DOHH2 (cell line): ENCODE measurements at regions not wholly inside any gene's neighbourhood (a gene's known extent, or its start where the extent isn't known, plus 50 kb on each side); places are given as distances from the start of the nearest gene placed in this dataset.

ENCODE experiments used
- H3F3A ChIP-seq: fragments of 200-600 bp; sonication (generic), shearing (Covaris generic); 2 replicates; pipeline ENCODE4 v1.6.0; 2016; ENCODE audit warnings: antibody characterized with exemption, mild to moderate bottlenecking; ENCODE audit not compliant: control insufficient read depth, insufficient read depth
- H3K27ac ChIP-seq: fragments of 200-600 bp; sonication (generic); 2 replicates; pipeline ENCODE4 v1.5.1; 2014; ENCODE audit warnings: low read depth, mild to moderate bottlenecking, low read length, moderate library complexity
- H3K27me3 ChIP-seq: fragments of 200-600 bp; sonication (generic); 2 replicates; pipeline ENCODE4 v1.6.1; 2014; ENCODE audit warnings: mild to moderate bottlenecking, low read length, mixed read lengths; ENCODE audit not compliant: control insufficient read depth
- H3K36me3 ChIP-seq: fragments of 200-600 bp; sonication (generic); 2 replicates; pipeline ENCODE4 v1.6.1; 2014; ENCODE audit warnings: mild to moderate bottlenecking, low read length, moderate library complexity, mixed read lengths; ENCODE audit not compliant: control insufficient read depth
- H3K4me1 ChIP-seq: fragments of 200-600 bp; sonication (generic); 2 replicates; pipeline ENCODE4 v1.6.1; 2014; ENCODE audit warnings: mild to moderate bottlenecking, low read length, mixed read lengths; ENCODE audit not compliant: control insufficient read depth
- H3K4me2 ChIP-seq: fragments of 200-600 bp; sonication (generic); 2 replicates; pipeline ENCODE4 v1.6.0; 2014; ENCODE audit warnings: mild to moderate bottlenecking, low read length, moderate library complexity
- H3K4me3 ChIP-seq: fragments of 200-600 bp; sonication (generic); 2 replicates; pipeline ENCODE4 v1.5.1; 2014; ENCODE audit warnings: mild to moderate bottlenecking, low read length, mixed read lengths
- H3K79me2 ChIP-seq: fragments of 200-600 bp; sonication (generic); 2 replicates; pipeline ENCODE4 v1.6.1; 2014; ENCODE audit warnings: mild to moderate bottlenecking, low read length, mixed read lengths; ENCODE audit not compliant: control insufficient read depth
- H3K9me2 ChIP-seq: fragments of 200-600 bp; sonication (generic); replicated peaks from 2 replicates; pipeline ENCODE4 v1.6.1; 2014; ENCODE audit warnings: mild to moderate bottlenecking, low read length, mixed read lengths; ENCODE audit not compliant: control insufficient read depth
- H3K9me3 ChIP-seq: fragments of 200-600 bp; sonication (generic); 2 replicates; pipeline ENCODE4 v1.6.1; 2014; ENCODE audit warnings: antibody characterized with exemption, low read length, mixed read lengths; ENCODE audit not compliant: control insufficient read depth, insufficient read depth
- H4K20me1 ChIP-seq: fragments of 200-600 bp; sonication (generic); 2 replicates; pipeline ENCODE4 v1.6.0; 2014; ENCODE audit warnings: low read depth, mild to moderate bottlenecking, antibody characterized with exemption, low read length, moderate library complexity; ENCODE audit not compliant: control insufficient read depth, insufficient read depth
- CTCF ChIP-seq: fragments of 200-600 bp; sonication (generic); IDR thresholded peaks from one replicate; pipeline ENCODE4 v1.5.1; 2014; ENCODE audit warnings: antibody characterized with exemption, mild to moderate bottlenecking, low read depth, low read length; ENCODE audit not compliant: poor library complexity, severe bottlenecking
- EZH2phosphoT487 ChIP-seq: fragments of 200-600 bp; sonication (generic); IDR thresholded peaks from 2 replicates; pipeline ENCODE4 v1.6.1; 2017; ENCODE audit warnings: borderline replicate concordance, mild to moderate bottlenecking, antibody characterized with exemption, low read length, moderate library complexity, mixed read lengths

- Histone ChIP-seq H3F3A (peaks cover 4% of the 10 kb centered on the region; the same call in 1 of the 2 replicates), H3K79me2 (no peaks in the 10 kb centered on the region)
These were observed 344.3 kb upstream of the CLINT1 start for GRCh38 chr5:158203261-158203660.

DNA sequence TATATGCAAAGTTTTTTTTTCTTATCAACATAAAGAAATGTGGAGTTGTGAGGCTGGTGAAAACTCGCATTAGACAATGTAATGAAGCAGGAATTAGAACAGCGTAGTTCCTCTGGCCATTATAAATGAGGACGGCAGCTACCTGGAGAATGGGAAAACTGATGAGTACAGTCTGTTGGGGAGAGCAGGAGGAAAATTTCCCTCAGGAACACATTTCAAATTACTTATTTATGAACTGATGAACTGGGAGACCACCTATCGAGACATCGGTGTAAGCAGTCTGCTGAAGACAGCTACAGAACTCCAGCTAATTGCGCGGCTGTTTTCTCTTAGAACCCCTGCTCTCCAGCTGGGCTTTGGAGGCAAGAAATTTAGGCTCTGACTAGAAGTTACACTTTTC, 343.9 kb upstream of the CLINT1 start:
- TF ChIP-seq CTCF (no peak), EZH2phosphoT487 (no peak)
- H3K79me2 ChIP-seq, result no peaks in the 10 kb centered on the region
- no peak overlapping the region for H3K4me2 ChIP-seq
- H3K36me3 ChIP-seq, result no peaks in the 10 kb centered on the region
- no peaks in the 10 kb centered on the region for H3K9me2 ChIP-seq
- peaks cover 13% of the 10 kb centered on the region for H3K27me3 ChIP-seq
- peaks cover 20% of the 10 kb centered on the region for H3K4me1 ChIP-seq
- H3K4me3 ChIP-seq, result no peak overlapping the region
- H3K27ac ChIP-seq, result no peak overlapping the region
- H3K9me3 ChIP-seq, result no peaks in the 10 kb centered on the region
- H3F3A ChIP-seq, result peaks cover 6% of the 10 kb centered on the region; the same call in 1 of the 2 replicates
- no peaks in the 10 kb centered on the region for H4K20me1 ChIP-seq

More at GRCh38 chr5:158203261-158203660, 344.3 kb upstream of the CLINT1 start:
- Histone ChIP-seq H3K4me3 (no peak overlapping the region), H4K20me1 (no peaks in the 10 kb centered on the region), H3K9me2 (no peaks in the 10 kb centered on the region), H3K27me3 (peaks cover 13% of the 10 kb centered on the region), H3K4me2 (no peak overlapping the region), H3K27ac (no peak overlapping the region), H3K4me1 (peaks cover 16% of the 10 kb centered on the region), H3K9me3 (no peaks in the 10 kb centered on the region), H3K36me3 (no peaks in the 10 kb centered on the region)
- no peak for TF ChIP-seq CTCF

DNA sequence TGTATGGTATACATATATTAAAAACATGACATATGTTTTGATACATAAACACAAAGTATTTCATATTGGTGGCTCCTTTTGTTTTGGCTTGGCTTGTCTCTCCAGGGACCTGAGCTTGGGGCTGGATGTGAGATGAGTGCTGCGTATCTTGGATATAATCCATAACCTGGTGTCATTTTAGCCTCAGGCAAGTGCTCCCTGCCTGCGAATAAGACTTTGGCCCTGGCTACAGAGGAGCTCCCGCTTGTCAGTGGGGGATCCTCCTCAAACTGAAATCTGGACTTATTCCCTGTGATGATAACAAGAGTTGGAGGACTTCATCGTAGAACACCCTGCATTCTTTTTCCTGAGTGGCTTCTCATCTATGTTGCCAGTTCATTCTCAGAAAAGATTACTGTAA, 341.7 kb upstream of the CLINT1 start:
- H3K9me3 ChIP-seq, result no peaks in the 10 kb centered on the region
- peaks cover 13% of the 10 kb centered on the region for H3K27me3 ChIP-seq
- no peak overlapping the region for H3K4me2 ChIP-seq
- H4K20me1 ChIP-seq, result no peaks in the 10 kb centered on the region
- peaks cover 6% of the 10 kb centered on the region; the same call in 1 of the 2 replicates for H3F3A ChIP-seq
- no peak overlapping the region for H3K4me3 ChIP-seq
- no peaks in the 10 kb centered on the region for H3K9me2 ChIP-seq
- H3K36me3 ChIP-seq, result no peaks in the 10 kb centered on the region
- no peaks in the 10 kb centered on the region for H3K79me2 ChIP-seq
- no peak for TF ChIP-seq CTCF
- no peak for TF ChIP-seq EZH2phosphoT487
- H3K27ac ChIP-seq, result no peak overlapping the region
- H3K4me1 ChIP-seq, result peaks cover 42% of the 10 kb centered on the region
